SK-N-MC (cell line): ENCODE measurements at regions not wholly inside any gene's neighbourhood (a gene's known extent, or its start where the extent isn't known, plus 50 kb on each side); places are given as distances from the start of the nearest gene placed in this dataset.
A peak's percentile ranks its signal among the peaks of the same experiment; 100 is the strongest.

Experiments
- DNase-seq: peaks from one replicate; pipeline ENCODE4 v3.0.0-alpha.2; 2011; ENCODE audit warnings: low read depth, low spot score
- H3K27ac ChIP-seq: fragments of 200-600 bp; sonication (generic); 2 replicates; pipeline ENCODE4 v1.5.1; 2016; ENCODE audit warnings: mixed run types
- H3K36me3 ChIP-seq: fragments of 200-600 bp; sonication (generic); 2 replicates; pipeline ENCODE4 v1.6.1; 2017; ENCODE audit warnings: antibody characterized with exemption, low read length, mixed read lengths; ENCODE audit not compliant: insufficient read depth
- H3K4me3 ChIP-seq: fragments of 200-600 bp; sonication (generic); 2 replicates; pipeline ENCODE4 v1.5.1; 2016
- H3K9ac ChIP-seq: fragments of 200-600 bp; sonication (generic); 2 replicates; pipeline ENCODE4 v1.8.0; 2017; ENCODE audit warnings: mixed run types, mixed read lengths; ENCODE audit not compliant: insufficient read length
- H3K9me3 ChIP-seq: fragments of 200-600 bp; sonication (generic); 2 replicates; pipeline ENCODE4 v1.6.1; 2017; ENCODE audit warnings: low read depth, mild to moderate bottlenecking, antibody characterized with exemption, low read length, moderate library complexity, mixed read lengths
- EZH2 ChIP-seq: fragments of 200-600 bp; sonication (generic); IDR thresholded peaks from one replicate; pipeline ENCODE4 v1.6.1; 2017; ENCODE audit warnings: antibody characterized with exemption
- FOXP2 ChIP-seq: optimal IDR thresholded peaks from 2 replicates; pipeline ENCODE3; 2011; ENCODE audit warnings: mild to moderate bottlenecking, moderate library complexity; ENCODE audit not compliant: insufficient read depth; ENCODE audit errors: extremely low read length, control extremely low read depth
- POLR2AphosphoS5 ChIP-seq: IDR thresholded peaks from 2 replicates; pipeline ENCODE4 v1.6.1; 2012; ENCODE audit warnings: mild to moderate bottlenecking, low read depth, low read length, borderline replicate concordance

GRCh38 chr2:128458505-128458904 lies 139.8 kb upstream of the HS6ST1 start:
- H3K4me3 ChIP-seq: peak overlapping the region; percentile 32
- TF ChIP-seq FOXP2: no peak
- TF ChIP-seq POLR2AphosphoS5: no peak
- no peak for TF ChIP-seq EZH2
- H3K27ac ChIP-seq: peak overlapping the region; percentile 40
- no peaks in the 10 kb centered on the region for H3K36me3 ChIP-seq
- 0 out of 2 replicates have a peak, but pooled peaks cover 3% of the 10 kb centered on the region for H3K9me3 ChIP-seq
- no peak overlapping the region for H3K9ac ChIP-seq
- no peak for DNase-seq

- Histone ChIP-seq H3K4me3 (no peak overlapping the region), H3K27ac (no peak overlapping the region), H3K9me3 (0 out of 2 replicates have a peak, but pooled peaks cover 4% of the 10 kb centered on the region), H3K36me3 (no peaks in the 10 kb centered on the region), H3K9ac (no peak overlapping the region)
- TF ChIP-seq EZH2 (no peak), FOXP2 (no peak), POLR2AphosphoS5 (no peak)
- DNase-seq: no peak
Observed at GRCh38 chr2:128464456-128464855, 145.8 kb upstream of the HS6ST1 start.

- Histone ChIP-seq H3K27ac (no peak overlapping the region), H3K4me3 (no peak overlapping the region)
- TF ChIP-seq EZH2 (no peak), FOXP2 (no peak), POLR2AphosphoS5 (no peak)
Observed at GRCh38 chr2:128465246-128466170, 146.8 kb upstream of the HS6ST1 start.

GRCh38 chr2:128466376-128466775 lies 147.7 kb upstream of the HS6ST1 start:
- Histone ChIP-seq H3K27ac (no peak overlapping the region), H3K4me3 (no peak overlapping the region), H3K9ac (no peak overlapping the region), H3K36me3 (no peaks in the 10 kb centered on the region), H3K9me3 (0 out of 2 replicates have a peak, but pooled peaks cover 5% of the 10 kb centered on the region)
- TF ChIP-seq EZH2: no peak
- no peak for DNase-seq

More at GRCh38 chr2:128465246-128466170, 146.8 kb upstream of the HS6ST1 start:
- Histone ChIP-seq H3K36me3 (no peaks in the 10 kb centered on the region), H3K9ac (no peak overlapping the region), H3K9me3 (0 out of 2 replicates have a peak, but pooled peaks cover 6% of the 10 kb centered on the region)
- no peak for DNase-seq

GRCh38 chr2:128466776-128467175 lies 148.1 kb upstream of the HS6ST1 start:
- H3K36me3 ChIP-seq: no peaks in the 10 kb centered on the region
- H3K4me3 ChIP-seq: no peak overlapping the region
- TF ChIP-seq EZH2 (no peak), POLR2AphosphoS5 (no peak), FOXP2 (no peak)
- DNase-seq: no peak
- H3K9ac ChIP-seq: no peak overlapping the region
- H3K27ac ChIP-seq: no peak overlapping the region
- H3K9me3 ChIP-seq: 0 out of 2 replicates have a peak, but pooled peaks cover 5% of the 10 kb centered on the region

- Histone ChIP-seq H3K4me3 (no peak overlapping the region), H3K9ac (no peak overlapping the region), H3K36me3 (no peaks in the 10 kb centered on the region), H3K27ac (no peak overlapping the region), H3K9me3 (0 out of 2 replicates have a peak, but pooled peaks cover 5% of the 10 kb centered on the region)
- DNase-seq: no peak
- TF ChIP-seq FOXP2 (no peak), POLR2AphosphoS5 (no peak), EZH2 (no peak)
Observed at GRCh38 chr2:128467321-128467969, 148.8 kb upstream of the HS6ST1 start.

GRCh38 chr2:128468186-128468920 lies 149.7 kb upstream of the HS6ST1 start:
- Histone ChIP-seq H3K36me3 (no peaks in the 10 kb centered on the region), H3K4me3 (no peak overlapping the region), H3K9ac (no peak overlapping the region), H3K9me3 (0 out of 2 replicates have a peak, but pooled peaks cover 5% of the 10 kb centered on the region), H3K27ac (no peak overlapping the region)
- TF ChIP-seq POLR2AphosphoS5 (no peak), EZH2 (no peak), FOXP2 (no peak)
- no peak for DNase-seq

GRCh38 chr2:128469203-128469602 lies 150.5 kb upstream of the HS6ST1 start:
- DNase-seq: no peak
- H3K36me3 ChIP-seq: no peaks in the 10 kb centered on the region
- TF ChIP-seq POLR2AphosphoS5: no peak
- no peak for TF ChIP-seq EZH2
- no peak for TF ChIP-seq FOXP2
- H3K9ac ChIP-seq: no peak overlapping the region
- no peak overlapping the region for H3K27ac ChIP-seq
- H3K9me3 ChIP-seq: 0 out of 2 replicates have a peak, but pooled peaks cover 5% of the 10 kb centered on the region
- no peak overlapping the region for H3K4me3 ChIP-seq
